Osteoblast (primary cell): ENCODE measurements at regions not wholly inside any gene's neighbourhood (a gene's known extent, or its start where the extent isn't known, plus 50 kb on each side); places are given as distances from the start of the nearest gene placed in this dataset.

ENCODE experiments used
- DNase-seq: peaks from one replicate; pipeline ENCODE4 v3.0.0; 2011; ENCODE audit warnings: low spot score, mixed read lengths; ENCODE audit not compliant: insufficient read length; ENCODE audit errors: missing footprints
- H2AFZ ChIP-seq: 2 replicates; pipeline ENCODE4 v1.6.0; 2011; ENCODE audit warnings: mild to moderate bottlenecking, low read length
- H3K27ac ChIP-seq: 2 replicates; pipeline ENCODE4 v1.5.1; 2011; ENCODE audit warnings: mild to moderate bottlenecking, low read depth, low read length, moderate library complexity
- H3K27me3 ChIP-seq: 2 replicates; pipeline ENCODE4 v1.6.0; 2012; ENCODE audit warnings: mild to moderate bottlenecking, control low read depth, inconsistent platforms, low read length, moderate library complexity; ENCODE audit not compliant: insufficient read depth
- H3K36me3 ChIP-seq: 2 replicates; pipeline ENCODE4 v1.5.1; 2011; ENCODE audit warnings: mild to moderate bottlenecking, low read length, control low read depth, moderate library complexity; ENCODE audit not compliant: insufficient read depth
- H3K4me1 ChIP-seq: 2 replicates; pipeline ENCODE4 v1.5.1; 2011; ENCODE audit warnings: mild to moderate bottlenecking, low read length, control low read depth, moderate library complexity; ENCODE audit not compliant: insufficient read depth
- H3K4me2 ChIP-seq: 2 replicates; pipeline ENCODE4 v1.6.0; 2011; ENCODE audit warnings: mild to moderate bottlenecking, low read length; ENCODE audit not compliant: insufficient read depth
- H3K4me3 ChIP-seq: fragments of 200-600 bp; sonication (generic); 3 replicates; pipeline ENCODE4 v1.5.1; 2012; ENCODE audit warnings: mild to moderate bottlenecking, low read length, inconsistent platforms; ENCODE audit not compliant: insufficient read depth
- H3K79me2 ChIP-seq: 2 replicates; pipeline ENCODE4 v1.6.0; 2012; ENCODE audit warnings: mild to moderate bottlenecking, low read length, control low read depth, inconsistent platforms; ENCODE audit not compliant: insufficient read depth
- H3K9me3 ChIP-seq: 2 replicates; pipeline ENCODE4 v1.5.1; 2011; ENCODE audit warnings: low read depth, low read length, control low read depth
- H4K20me1 ChIP-seq: 2 replicates; pipeline ENCODE4 v1.6.0; 2012; ENCODE audit warnings: mild to moderate bottlenecking, low read length, control low read depth; ENCODE audit not compliant: insufficient read depth
- TF ChIP-seq, protein P1 (sequence below): IDR thresholded peaks from 2 replicates; pipeline ENCODE4 v1.5.1; 2011; ENCODE audit warnings: mild to moderate bottlenecking, low read depth, low read length, moderate library complexity; ENCODE audit errors: extremely low read depth

DNA sequence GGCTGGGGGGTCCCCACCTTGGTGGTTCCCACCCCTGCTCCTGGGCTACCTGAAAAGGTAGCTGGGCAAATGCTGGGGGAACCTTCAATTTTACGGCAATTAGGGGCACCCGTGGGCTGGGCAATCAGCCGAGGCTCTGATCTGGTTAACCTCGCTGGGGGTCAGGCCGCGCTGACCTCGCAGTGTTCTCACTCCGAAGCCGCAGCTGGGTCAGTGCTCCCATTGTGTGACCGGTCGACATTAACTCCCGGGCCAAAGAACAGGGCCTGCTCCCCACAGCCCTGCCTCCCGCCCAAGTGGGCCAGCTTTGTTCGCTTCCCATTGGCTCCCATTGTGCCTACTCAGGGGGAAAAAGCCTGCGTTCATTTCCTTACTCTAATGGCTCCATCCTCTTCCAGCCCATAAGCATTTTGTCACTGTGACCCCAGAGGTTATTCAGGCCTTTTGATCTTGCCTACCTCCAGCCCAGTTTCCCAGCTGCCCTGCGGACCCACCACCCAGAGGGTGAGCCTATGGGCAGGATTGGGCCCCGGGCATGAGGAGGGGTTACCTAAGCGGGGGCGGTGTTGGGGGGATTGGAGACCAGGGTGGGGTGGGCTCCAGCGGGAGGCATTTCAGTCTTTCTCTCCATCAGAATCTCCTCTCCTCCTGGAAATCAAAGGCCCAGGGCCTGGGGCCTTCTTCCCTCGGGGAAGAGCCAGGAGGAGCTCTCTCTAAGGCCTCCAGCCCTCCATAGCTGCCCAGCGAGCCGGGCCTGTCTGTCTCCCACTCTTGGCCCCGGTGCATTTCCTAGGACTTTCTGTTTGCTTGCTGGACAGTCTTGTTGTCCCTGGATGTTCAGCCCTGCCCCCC lies 90.1 kb downstream of the MYCN start:
- H3K79me2 ChIP-seq, result no peaks in the 10 kb centered on the region
- no peaks in the 10 kb centered on the region for H3K4me1 ChIP-seq
- H3K4me2 ChIP-seq, result no peak overlapping the region
- no peak overlapping the region for H3K4me3 ChIP-seq
- TF ChIP-seq, protein P1, sequence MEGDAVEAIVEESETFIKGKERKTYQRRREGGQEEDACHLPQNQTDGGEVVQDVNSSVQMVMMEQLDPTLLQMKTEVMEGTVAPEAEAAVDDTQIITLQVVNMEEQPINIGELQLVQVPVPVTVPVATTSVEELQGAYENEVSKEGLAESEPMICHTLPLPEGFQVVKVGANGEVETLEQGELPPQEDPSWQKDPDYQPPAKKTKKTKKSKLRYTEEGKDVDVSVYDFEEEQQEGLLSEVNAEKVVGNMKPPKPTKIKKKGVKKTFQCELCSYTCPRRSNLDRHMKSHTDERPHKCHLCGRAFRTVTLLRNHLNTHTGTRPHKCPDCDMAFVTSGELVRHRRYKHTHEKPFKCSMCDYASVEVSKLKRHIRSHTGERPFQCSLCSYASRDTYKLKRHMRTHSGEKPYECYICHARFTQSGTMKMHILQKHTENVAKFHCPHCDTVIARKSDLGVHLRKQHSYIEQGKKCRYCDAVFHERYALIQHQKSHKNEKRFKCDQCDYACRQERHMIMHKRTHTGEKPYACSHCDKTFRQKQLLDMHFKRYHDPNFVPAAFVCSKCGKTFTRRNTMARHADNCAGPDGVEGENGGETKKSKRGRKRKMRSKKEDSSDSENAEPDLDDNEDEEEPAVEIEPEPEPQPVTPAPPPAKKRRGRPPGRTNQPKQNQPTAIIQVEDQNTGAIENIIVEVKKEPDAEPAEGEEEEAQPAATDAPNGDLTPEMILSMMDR, result no peak
- no peaks in the 10 kb centered on the region for H4K20me1 ChIP-seq
- no peaks in the 10 kb centered on the region for H3K27me3 ChIP-seq
- no peak overlapping the region for H3K27ac ChIP-seq
- H3K9me3 ChIP-seq, result no peaks in the 10 kb centered on the region
- H2AFZ ChIP-seq, result no peak overlapping the region
- no peak for DNase-seq
- H3K36me3 ChIP-seq, result no peaks in the 10 kb centered on the region

DNA sequence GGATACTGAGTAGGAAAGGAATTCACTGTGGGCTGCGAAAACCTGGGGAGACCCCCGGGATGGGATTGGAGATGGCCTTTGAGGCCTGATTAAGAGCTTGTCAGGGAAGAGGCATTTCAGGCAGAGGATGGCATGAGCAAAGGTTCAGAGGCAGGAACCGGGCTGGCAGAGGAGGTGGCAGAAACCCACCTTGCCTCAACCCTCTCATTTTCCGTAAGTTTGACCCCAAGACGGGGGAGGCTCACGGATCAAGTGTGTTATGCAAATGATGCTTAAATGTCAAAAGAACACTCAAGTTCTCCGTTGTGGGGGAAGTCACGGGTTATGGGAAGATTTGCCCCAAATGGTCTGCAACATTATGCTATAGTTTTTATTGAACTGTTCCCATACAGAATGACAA lies 88.3 kb downstream of the MYCN start:
- Histone ChIP-seq H3K4me1 (no peaks in the 10 kb centered on the region), H3K9me3 (no peaks in the 10 kb centered on the region), H3K27me3 (no peaks in the 10 kb centered on the region), H3K4me2 (no peak overlapping the region), H3K27ac (no peak overlapping the region), H2AFZ (no peak overlapping the region), H4K20me1 (no peaks in the 10 kb centered on the region), H3K79me2 (no peaks in the 10 kb centered on the region), H3K36me3 (no peaks in the 10 kb centered on the region), H3K4me3 (no peak overlapping the region)
- TF ChIP-seq, protein P1, result no peak
- no peak for DNase-seq

DNA sequence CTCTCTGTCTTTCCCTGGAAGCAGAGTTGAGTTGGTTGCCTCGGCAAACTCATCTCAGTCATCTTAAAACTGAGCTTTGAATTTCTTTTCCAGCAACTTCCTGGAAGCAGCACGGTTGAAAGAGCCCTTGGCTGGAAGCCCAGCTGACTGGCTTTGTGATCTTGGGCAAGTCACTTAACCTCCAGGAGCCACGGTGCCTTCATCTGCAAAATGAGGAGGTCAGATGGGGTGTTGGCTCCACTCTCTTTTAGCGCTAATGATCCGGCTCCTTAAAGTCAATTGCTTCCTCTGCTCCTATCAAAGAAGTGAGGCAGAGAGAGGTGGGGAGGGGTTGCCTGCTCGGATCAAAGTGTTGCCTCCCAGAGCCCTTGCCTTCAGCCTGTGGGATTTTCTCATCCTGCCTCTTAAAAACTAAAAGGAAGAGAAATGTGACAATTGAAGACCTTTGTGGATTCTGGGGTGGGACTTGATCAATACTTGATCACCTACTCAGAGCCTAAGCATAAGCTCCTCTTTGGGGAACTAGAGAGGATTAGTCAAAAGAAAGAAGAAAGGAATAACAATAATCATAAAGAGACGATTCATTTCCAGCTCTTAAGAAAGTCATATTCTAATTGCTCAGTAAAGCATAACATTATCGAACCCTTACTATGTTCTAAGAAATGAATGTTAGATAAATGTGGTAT lies 86.6 kb downstream of the MYCN start:
- no peaks in the 10 kb centered on the region for H3K27me3 ChIP-seq
- no peaks in the 10 kb centered on the region for H3K36me3 ChIP-seq
- H2AFZ ChIP-seq, result no peak overlapping the region
- H3K79me2 ChIP-seq, result no peaks in the 10 kb centered on the region
- no peak overlapping the region for H3K4me3 ChIP-seq
- TF ChIP-seq, protein P1, result no peak
- no peaks in the 10 kb centered on the region for H4K20me1 ChIP-seq
- H3K4me2 ChIP-seq, result no peak overlapping the region
- no peak for DNase-seq
- H3K9me3 ChIP-seq, result no peaks in the 10 kb centered on the region
- no peak overlapping the region for H3K27ac ChIP-seq
- no peaks in the 10 kb centered on the region for H3K4me1 ChIP-seq
